ENCODE measurements at regions not wholly inside any gene's neighbourhood (a gene's known extent, or its start where the extent isn't known, plus 50 kb on each side); places are given as distances from the start of the nearest gene placed in this dataset.
A peak's percentile ranks its signal among the peaks of the same experiment; 100 is the strongest.

DNA sequence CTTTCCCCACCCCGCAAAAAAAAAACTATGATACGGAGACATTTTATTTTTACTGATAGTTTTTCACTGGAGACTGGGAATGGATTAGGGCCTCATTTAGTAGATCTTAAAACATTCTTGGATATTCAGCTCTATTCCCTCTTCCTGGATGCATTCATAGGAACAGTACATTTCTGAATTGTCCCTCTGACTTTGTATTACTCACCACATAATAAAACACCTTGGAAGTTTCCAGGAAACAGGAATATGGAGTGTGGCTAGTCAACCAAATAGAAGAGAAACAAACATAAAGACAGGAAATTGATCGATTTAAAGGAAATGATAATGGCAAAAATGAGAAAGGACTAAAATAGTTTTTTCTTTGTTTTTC lies 147.7 kb downstream of the GPX5 start:
- H2AFZ ChIP-seq (ENCODE audit: low read length) = no peak overlapping the region
- no peaks in the 10 kb centered on the region for H3K79me1 ChIP-seq (ENCODE audit: low read depth, low read length)
- no peaks in the 10 kb centered on the region for H3K4me1 ChIP-seq (ENCODE audit: control insufficient read depth in 2 of 2, insufficient read depth in 1 of 2, low read depth in 1 of 2, low read length in 2 of 2)
- H3K9me3 ChIP-seq (replicated peaks in 1 of 2; ENCODE audit: control insufficient read depth in 2 of 2, insufficient read depth in 1 of 2, low read depth in 1 of 2, low read length in 2 of 2) = peaks cover 0 to 9% of the 10 kb centered on the region in 2 donors
- no peak overlapping the region for H2AK5ac ChIP-seq (ENCODE audit: low read depth, low read length)
- no peak overlapping the region for H4K8ac ChIP-seq (ENCODE audit: low read depth, low read length)
- no peak overlapping the region for H2BK120ac ChIP-seq (ENCODE audit: low read depth, low read length)
- H3K27me3 ChIP-seq (ENCODE audit: control insufficient read depth in 3 of 3, insufficient read depth in 3 of 3, low read depth in 1 of 3, low read length in 3 of 3) = peaks cover 0 to 8% (median 3%) of the 10 kb centered on the region in 3 experiments
- no peak for DNase-seq (ENCODE audit: low spot score)
- no peak overlapping the region for H3K18ac ChIP-seq (ENCODE audit: low read length)
- no peak overlapping the region for H3K23ac ChIP-seq (ENCODE audit: low read depth, low read length, poor library complexity)
- no peak overlapping the region for H3K27ac ChIP-seq (replicated peaks; ENCODE audit: low read length)
- no peak overlapping the region for H2BK15ac ChIP-seq (ENCODE audit: low read length)
- no peak overlapping the region for H3K14ac ChIP-seq (ENCODE audit: low read length)
- H2BK5ac ChIP-seq (ENCODE audit: low read length) = no peak overlapping the region
- 100% methylated on average over 2 of the region's 3 CpGs; no CpG with 5 or more reads in 1 of the 2 donors for WGBS, 2 donors (ENCODE audit: extremely low coverage in 2 of 2, insufficient read length in 2 of 2, insufficient replicate concordance in 1 of 2)
- no peak overlapping the region for H3K4me2 ChIP-seq (ENCODE audit: insufficient read depth, low read length, poor library complexity, severe bottlenecking)
- no peak overlapping the region for H3K4ac ChIP-seq (ENCODE audit: low read length)
- no peak overlapping the region for H2BK12ac ChIP-seq (ENCODE audit: low read length)
- no peaks in the 10 kb centered on the region for H3K36me3 ChIP-seq (replicated peaks in 1 of 2; ENCODE audit: control insufficient read depth in 2 of 2, insufficient read depth in 2 of 2, low read length in 2 of 2)
- no peak overlapping the region for H4K91ac ChIP-seq (ENCODE audit: low read depth, low read length, poor library complexity)
- no peak overlapping the region for H3K9ac ChIP-seq (ENCODE audit: low read depth, low read length, poor library complexity)
- no peak overlapping the region for H3K4me3 ChIP-seq (ENCODE audit: low read length in 2 of 2)

DNA sequence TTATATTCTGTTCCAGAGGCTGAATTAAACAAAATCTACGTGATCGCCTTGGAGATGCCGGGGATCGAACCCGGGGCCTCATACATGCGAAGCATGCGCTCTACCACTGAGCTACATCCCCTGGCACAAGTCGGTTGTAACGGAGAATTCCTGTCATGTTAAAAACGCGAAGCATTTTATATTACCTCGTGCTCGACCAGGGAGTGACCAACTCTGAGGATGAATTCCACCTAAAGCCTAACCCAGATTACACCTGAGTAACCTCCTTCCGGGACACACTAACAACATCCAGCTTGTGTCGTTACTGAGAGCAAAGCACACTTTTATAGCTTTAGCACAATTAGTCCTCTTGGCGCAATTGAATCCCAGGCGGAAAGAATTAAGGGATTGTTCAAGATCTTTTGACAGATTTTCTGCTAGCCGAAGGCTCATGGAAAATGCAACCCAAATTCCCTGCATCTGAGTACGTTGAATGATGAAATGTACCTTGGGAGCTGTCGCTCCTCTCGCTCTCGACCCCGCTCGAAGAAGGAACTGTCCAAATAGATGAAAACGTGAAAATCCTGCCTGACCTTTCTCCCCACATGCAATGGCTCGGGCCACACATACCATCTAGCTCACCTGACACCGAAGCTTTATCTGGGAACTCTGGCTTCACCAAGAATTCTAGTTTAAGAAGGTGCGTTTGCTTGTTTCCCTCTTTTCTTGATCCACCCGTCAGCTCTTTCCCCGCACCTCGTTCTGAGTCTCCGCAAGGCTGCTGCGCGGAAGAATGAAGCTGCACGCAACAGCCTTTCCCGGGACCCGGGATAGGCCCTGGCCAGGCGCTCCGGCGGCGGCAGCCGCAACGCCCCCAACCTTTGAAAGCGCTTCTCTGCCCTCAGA lies 148.3 kb downstream of the GPX5 start:
- Histone ChIP-seq H3K36me3 (replicated peaks in 1 of 2; ENCODE audit: control insufficient read depth in 2 of 2, insufficient read depth in 2 of 2, low read length in 2 of 2) (no peaks in the 10 kb centered on the region), H2BK120ac (ENCODE audit: low read depth, low read length) (no peak overlapping the region), H3K18ac (ENCODE audit: low read length) (peak overlapping the region; percentile 36), H3K4me3 (ENCODE audit: low read length in 2 of 2) (peak overlapping the region; percentile 47 to 77), H3K4me2 (ENCODE audit: insufficient read depth, low read length, poor library complexity, severe bottlenecking) (peak overlapping the region; percentile 52), H4K91ac (ENCODE audit: low read depth, low read length, poor library complexity) (no peak overlapping the region), H2AFZ (ENCODE audit: low read length) (peak overlapping the region; percentile 72), H3K9ac (ENCODE audit: low read depth, low read length, poor library complexity) (no peak overlapping the region), H3K4me1 (ENCODE audit: control insufficient read depth in 2 of 2, insufficient read depth in 1 of 2, low read depth in 1 of 2, low read length in 2 of 2) (no peaks in the 10 kb centered on the region), H3K14ac (ENCODE audit: low read length) (no peak overlapping the region), H3K79me1 (ENCODE audit: low read depth, low read length) (no peaks in the 10 kb centered on the region), H2BK15ac (ENCODE audit: low read length) (no peak overlapping the region), H2BK12ac (ENCODE audit: low read length) (no peak overlapping the region), H3K23ac (ENCODE audit: low read depth, low read length, poor library complexity) (no peak overlapping the region), H2AK5ac (ENCODE audit: low read depth, low read length) (no peak overlapping the region), H3K4ac (ENCODE audit: low read length) (no peak overlapping the region), H3K27me3 (ENCODE audit: control insufficient read depth in 3 of 3, insufficient read depth in 3 of 3, low read depth in 1 of 3, low read length in 3 of 3) (peaks cover 0 to 8% (median 3%) of the 10 kb centered on the region in 3 experiments), H4K8ac (ENCODE audit: low read depth, low read length) (no peak overlapping the region), H3K9me3 (replicated peaks in 1 of 2; ENCODE audit: control insufficient read depth in 2 of 2, insufficient read depth in 1 of 2, low read depth in 1 of 2, low read length in 2 of 2) (peaks cover 0 to 9% of the 10 kb centered on the region in 2 donors), H2BK5ac (ENCODE audit: low read length) (no peak overlapping the region), H3K27ac (replicated peaks; ENCODE audit: low read length) (no peak overlapping the region)
- DNase-seq (ENCODE audit: low spot score) = peak; percentile 75
- WGBS, 2 donors (ENCODE audit: extremely low coverage in 2 of 2, insufficient read length in 2 of 2, insufficient replicate concordance in 1 of 2) = no CpG with 5 or more reads among the region's 44 CpGs

GRCh38 chr6:28675600-28675999 lies 149.9 kb downstream of the GPX5 start:
- H2AFZ ChIP-seq (ENCODE audit: low read length) = no peak overlapping the region
- no peak overlapping the region for H2BK12ac ChIP-seq (ENCODE audit: low read length)
- H3K4me3 ChIP-seq (ENCODE audit: low read length in 2 of 2) = no peak overlapping the region
- no peak overlapping the region for H4K8ac ChIP-seq (ENCODE audit: low read depth, low read length)
- no peak overlapping the region for H2BK120ac ChIP-seq (ENCODE audit: low read depth, low read length)
- no peak overlapping the region for H3K18ac ChIP-seq (ENCODE audit: low read length)
- H3K4me1 ChIP-seq (ENCODE audit: control insufficient read depth in 2 of 2, insufficient read depth in 1 of 2, low read depth in 1 of 2, low read length in 2 of 2) = no peaks in the 10 kb centered on the region
- H3K27ac ChIP-seq (replicated peaks; ENCODE audit: low read length) = no peak overlapping the region
- no peaks in the 10 kb centered on the region for H3K36me3 ChIP-seq (replicated peaks in 1 of 2; ENCODE audit: control insufficient read depth in 2 of 2, insufficient read depth in 2 of 2, low read length in 2 of 2)
- no peak overlapping the region for H4K91ac ChIP-seq (ENCODE audit: low read depth, low read length, poor library complexity)
- H3K27me3 ChIP-seq (ENCODE audit: control insufficient read depth in 3 of 3, insufficient read depth in 3 of 3, low read depth in 1 of 3, low read length in 3 of 3) = peaks cover 0 to 8% (median 3%) of the 10 kb centered on the region in 3 experiments
- H3K9me3 ChIP-seq (replicated peaks in 1 of 2; ENCODE audit: control insufficient read depth in 2 of 2, insufficient read depth in 1 of 2, low read depth in 1 of 2, low read length in 2 of 2) = peaks cover 0 to 9% of the 10 kb centered on the region in 2 donors
- no peak overlapping the region for H3K4ac ChIP-seq (ENCODE audit: low read length)
- WGBS, 2 donors (ENCODE audit: extremely low coverage in 2 of 2, insufficient read length in 2 of 2, insufficient replicate concordance in 1 of 2) = no CpG with 5 or more reads among the region's 1 CpG
- H3K4me2 ChIP-seq (ENCODE audit: insufficient read depth, low read length, poor library complexity, severe bottlenecking) = no peak overlapping the region
- no peak overlapping the region for H2BK15ac ChIP-seq (ENCODE audit: low read length)
- no peak overlapping the region for H2AK5ac ChIP-seq (ENCODE audit: low read depth, low read length)
- H3K23ac ChIP-seq (ENCODE audit: low read depth, low read length, poor library complexity) = no peak overlapping the region
- no peak overlapping the region for H3K9ac ChIP-seq (ENCODE audit: low read depth, low read length, poor library complexity)
- H3K14ac ChIP-seq (ENCODE audit: low read length) = no peak overlapping the region
- H3K79me1 ChIP-seq (ENCODE audit: low read depth, low read length) = no peaks in the 10 kb centered on the region
- no peak overlapping the region for H2BK5ac ChIP-seq (ENCODE audit: low read length)
- DNase-seq (ENCODE audit: low spot score) = no peak

GRCh38 chr6:28682542-28682941 lies 156.9 kb downstream of the GPX5 start:
- H3K27me3 ChIP-seq (ENCODE audit: control insufficient read depth in 3 of 3, insufficient read depth in 3 of 3, low read depth in 1 of 3, low read length in 3 of 3) = peaks cover 0 to 4% (median 0%) of the 10 kb centered on the region in 3 experiments

More at GRCh38 chr6:28682542-28682941, 156.9 kb downstream of the GPX5 start:
- H3K4ac ChIP-seq (ENCODE audit: low read length) = no peak overlapping the region
- H3K79me1 ChIP-seq (ENCODE audit: low read depth, low read length) = no peaks in the 10 kb centered on the region
- H3K18ac ChIP-seq (ENCODE audit: low read length) = no peak overlapping the region
- no peaks in the 10 kb centered on the region for H3K9me3 ChIP-seq (replicated peaks in 1 of 2; ENCODE audit: control insufficient read depth in 2 of 2, insufficient read depth in 1 of 2, low read depth in 1 of 2, low read length in 2 of 2)
- no peak overlapping the region for H3K14ac ChIP-seq (ENCODE audit: low read length)
- no peak overlapping the region for H4K91ac ChIP-seq (ENCODE audit: low read depth, low read length, poor library complexity)
- no peak overlapping the region for H3K4me3 ChIP-seq (ENCODE audit: low read length in 2 of 2)
- no peak overlapping the region for H3K27ac ChIP-seq (replicated peaks; ENCODE audit: low read length)
- H2AFZ ChIP-seq (ENCODE audit: low read length) = no peak overlapping the region
- H3K36me3 ChIP-seq (replicated peaks in 1 of 2; ENCODE audit: control insufficient read depth in 2 of 2, insufficient read depth in 2 of 2, low read length in 2 of 2) = no peaks in the 10 kb centered on the region
- H2BK12ac ChIP-seq (ENCODE audit: low read length) = no peak overlapping the region
- H2BK5ac ChIP-seq (ENCODE audit: low read length) = no peak overlapping the region
- H2BK120ac ChIP-seq (ENCODE audit: low read depth, low read length) = no peak overlapping the region
- no peak overlapping the region for H3K23ac ChIP-seq (ENCODE audit: low read depth, low read length, poor library complexity)
- H2AK5ac ChIP-seq (ENCODE audit: low read depth, low read length) = no peak overlapping the region
- no peak overlapping the region for H2BK15ac ChIP-seq (ENCODE audit: low read length)
- no peak for DNase-seq (ENCODE audit: low spot score)
- H3K4me2 ChIP-seq (ENCODE audit: insufficient read depth, low read length, poor library complexity, severe bottlenecking) = no peak overlapping the region
- H4K8ac ChIP-seq (ENCODE audit: low read depth, low read length) = no peak overlapping the region
- no CpG with 5 or more reads among the region's 3 CpGs for WGBS, 2 donors (ENCODE audit: extremely low coverage in 2 of 2, insufficient read length in 2 of 2, insufficient replicate concordance in 1 of 2)
- no peak overlapping the region for H3K9ac ChIP-seq (ENCODE audit: low read depth, low read length, poor library complexity)
- no peaks in the 10 kb centered on the region for H3K4me1 ChIP-seq (ENCODE audit: control insufficient read depth in 2 of 2, insufficient read depth in 1 of 2, low read depth in 1 of 2, low read length in 2 of 2)

Measured in neuronal stem cell (in vitro differentiated cells).